Posterior cingulate gyrus (tissue), 11 donors: ENCODE measurements at regions not wholly inside any gene's neighbourhood (a gene's known extent, or its start where the extent isn't known, plus 50 kb on each side); places are given as distances from the start of the nearest gene placed in this dataset.

Experiments used
- DNase-seq, 10 donors: peaks; one replicate each; pipeline versions ENCODE4 v3.0.0 to v3.0.0-alpha.2; 2020 to 2021; ENCODE audit warnings: mixed read lengths in 3 of 10
- intact Hi-C: fragments of 100-400 bp; cut with DNase I; formaldehyde crosslinking; loops from one replicate; pipeline ENCODE4 v1.15.1; 2023

GRCh38 chr3:188083011-188083410 is 70.9 kb upstream of the LPP start:
- intact Hi-C loops = no loop called here
- DNase-seq = no peak

- no peak for DNase-seq
- intact Hi-C loops = no loop called here
Observed at GRCh38 chr3:188084752-188085583, 69.0 kb upstream of the LPP start.

- DNase-seq = no peak
- intact Hi-C loops = no loop called here
Observed at GRCh38 chr3:188085584-188086560, 68.1 kb upstream of the LPP start.

- no peak for DNase-seq
- intact Hi-C loops = no loop called here
Observed at GRCh38 chr3:188088948-188089685, 64.8 kb upstream of the LPP start.

- no peak for DNase-seq
- intact Hi-C loops = no loop called here
Observed at GRCh38 chr3:188090620-188091309, 63.2 kb upstream of the LPP start.

- intact Hi-C loops = no loop called here
Observed at GRCh38 chr3:188091746-188092145, 62.2 kb upstream of the LPP start.

GRCh38 chr3:188092648-188093047 is 61.3 kb upstream of the LPP start:
- no peak for DNase-seq
- intact Hi-C loops = no loop called here

More at GRCh38 chr3:188091746-188092145, 62.2 kb upstream of the LPP start:
- DNase-seq = no peak

- DNase-seq = no peak
- intact Hi-C loops = no loop called here
Observed at GRCh38 chr3:188095431-188095830, 58.5 kb upstream of the LPP start.

- intact Hi-C loops = no loop called here
- no peak for DNase-seq
Observed at GRCh38 chr3:188097791-188098190, 56.2 kb upstream of the LPP start.

GRCh38 chr3:188099907-188100306 is 54.0 kb upstream of the LPP start:
- intact Hi-C loops = no loop called here
- no peak for DNase-seq

- intact Hi-C loops = no loop called here
- DNase-seq = no peak
Observed at GRCh38 chr3:188102861-188103547, 51.0 kb upstream of the LPP start.

GRCh38 chr3:188104050-188104449 is 49.9 kb upstream of the LPP start:
- intact Hi-C loops = no loop called here
- DNase-seq = no peak
